A549 (cell line): ENCODE measurements at regions not wholly inside any gene's neighbourhood (a gene's known extent, or its start where the extent isn't known, plus 50 kb on each side); places are given as distances from the start of the nearest gene placed in this dataset.

Experiments
- BCL3 ChIP-seq: fragments of >200 bp; sonication (Bioruptor Twin); formaldehyde crosslinking; IDR thresholded peaks from 3 replicates; pipeline ENCODE4 v1.6.1; 2016
- CHD2 ChIP-seq: fragments of 150-350 bp; IDR thresholded peaks from 2 replicates; pipeline ENCODE4 v1.6.1; 2014; ENCODE audit warnings: low read length; ENCODE audit not compliant: partially characterized antibody
- CTCF ChIP-seq: fragments of >200 bp; sonication (Bioruptor Twin); formaldehyde crosslinking; IDR thresholded peaks from 3 replicates; pipeline ENCODE4 v1.5.1; 2016
- HDAC2 ChIP-seq: fragments of 200-600 bp; sonication (generic); IDR thresholded peaks from 2 replicates; pipeline ENCODE4 v1.6.1; 2016
- NPAS2 ChIP-seq: fragments of 250-450 bp; sonication (Bioruptor Pico); IDR thresholded peaks from 2 replicates; pipeline ENCODE4 v1.8.0; 2022; ENCODE audit warnings: mild to moderate bottlenecking, moderate library complexity, borderline replicate concordance
- NR3C1 ChIP-seq: fragments of >200 bp; sonication (Bioruptor Twin); formaldehyde crosslinking; IDR thresholded peaks from 3 replicates; pipeline ENCODE4 v1.6.1; 2017
- POLR2A ChIP-seq: IDR thresholded peaks from 2 replicates; pipeline ENCODE4 v1.6.1; 2012; ENCODE audit warnings: mild to moderate bottlenecking, low read length
- RCOR1 ChIP-seq: fragments of 150-350 bp; IDR thresholded peaks from 2 replicates; pipeline ENCODE4 v1.6.1; 2014; ENCODE audit warnings: antibody characterized with exemption, low read length, low read depth
- SMC3 ChIP-seq: fragments of >200 bp; sonication (Bioruptor Twin); formaldehyde crosslinking; IDR thresholded peaks from 3 replicates; pipeline ENCODE4 v1.6.1; 2018; ENCODE audit warnings: inconsistent platforms
- USF2 ChIP-seq: fragments of 450-650 bp; IDR thresholded peaks from 2 replicates; pipeline ENCODE4 v1.6.1; 2014; ENCODE audit warnings: antibody characterized with exemption
- ZFP36 ChIP-seq: fragments of 450-650 bp; IDR thresholded peaks from 2 replicates; pipeline ENCODE4 v1.6.1; 2014; ENCODE audit warnings: borderline replicate concordance; ENCODE audit not compliant: partially characterized antibody

- TF ChIP-seq CTCF (no peak), USF2 (no peak), NR3C1 (no peak), CHD2 (no peak), RCOR1 (no peak), POLR2A (no peak), BCL3 (no peak), HDAC2 (no peak), NPAS2 (CRISPR knock-in tag) (no peak), ZFP36 (no peak), SMC3 (no peak)
Measured at GRCh38 chr2:19244460-19245363, 113.7 kb downstream of the OSR1 start.
